Ovary (tissue), 3 donors: ENCODE measurements at regions not wholly inside any gene's neighbourhood (a gene's known extent, or its start where the extent isn't known, plus 50 kb on each side); places are given as distances from the start of the nearest gene placed in this dataset.
"Not testable (repeated sequence)": the region's sequence is repeated elsewhere in the genome, so short reads cannot be mapped to it uniquely, and the experiment has no call there.

Experiments
- POLR2A ChIP-seq: fragments of 450-650 bp; IDR thresholded peaks from one replicate; pipeline ENCODE4 v1.6.1; 2017; ENCODE audit warnings: antibody characterized with exemption, mild to moderate bottlenecking, moderate library complexity
- TF ChIP-seq, protein P1 (sequence below), 3 donors: fragments of 450-650 bp in 2 of 3; fragments of 200-600 bp in 1 of 3; IDR thresholded peaks; one replicate each; pipeline versions ENCODE4 v1.5.1 to v1.8.0; 2016 to 2022; ENCODE audit warnings: antibody characterized with exemption in 3 of 3, mild to moderate bottlenecking in 1 of 3
- donor health status: DM: no; HTN: no; CAD: no.

DNA sequence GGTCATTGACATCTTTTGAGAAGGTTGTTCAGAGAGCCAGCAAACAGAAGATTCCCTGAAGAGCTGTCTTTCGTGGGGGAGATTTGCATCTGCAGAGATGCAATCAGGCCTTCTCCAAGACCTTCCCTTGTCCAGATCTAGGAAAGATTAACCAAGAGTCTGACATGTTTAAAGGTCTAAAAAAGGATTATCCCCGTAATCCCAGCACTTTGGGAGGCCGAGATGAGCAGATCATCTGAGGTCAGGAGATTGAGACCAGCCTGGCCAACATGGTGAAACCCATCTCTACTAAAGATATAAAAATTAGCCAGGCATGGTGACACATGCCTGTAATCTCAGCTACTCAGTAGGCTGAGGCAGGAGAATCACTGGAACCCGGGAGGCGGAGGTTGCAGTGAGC is 169.6 kb upstream of the IRF2BP2 start:
- TF ChIP-seq, protein P1, sequence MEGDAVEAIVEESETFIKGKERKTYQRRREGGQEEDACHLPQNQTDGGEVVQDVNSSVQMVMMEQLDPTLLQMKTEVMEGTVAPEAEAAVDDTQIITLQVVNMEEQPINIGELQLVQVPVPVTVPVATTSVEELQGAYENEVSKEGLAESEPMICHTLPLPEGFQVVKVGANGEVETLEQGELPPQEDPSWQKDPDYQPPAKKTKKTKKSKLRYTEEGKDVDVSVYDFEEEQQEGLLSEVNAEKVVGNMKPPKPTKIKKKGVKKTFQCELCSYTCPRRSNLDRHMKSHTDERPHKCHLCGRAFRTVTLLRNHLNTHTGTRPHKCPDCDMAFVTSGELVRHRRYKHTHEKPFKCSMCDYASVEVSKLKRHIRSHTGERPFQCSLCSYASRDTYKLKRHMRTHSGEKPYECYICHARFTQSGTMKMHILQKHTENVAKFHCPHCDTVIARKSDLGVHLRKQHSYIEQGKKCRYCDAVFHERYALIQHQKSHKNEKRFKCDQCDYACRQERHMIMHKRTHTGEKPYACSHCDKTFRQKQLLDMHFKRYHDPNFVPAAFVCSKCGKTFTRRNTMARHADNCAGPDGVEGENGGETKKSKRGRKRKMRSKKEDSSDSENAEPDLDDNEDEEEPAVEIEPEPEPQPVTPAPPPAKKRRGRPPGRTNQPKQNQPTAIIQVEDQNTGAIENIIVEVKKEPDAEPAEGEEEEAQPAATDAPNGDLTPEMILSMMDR (IDR thresholded peaks at IDR 0.05): not testable (repeated sequence)
- not testable (repeated sequence) for TF ChIP-seq POLR2A
